IgD-negative memory B cell (primary cell): ENCODE measurements at regions not wholly inside any gene's neighbourhood (a gene's known extent, or its start where the extent isn't known, plus 50 kb on each side); places are given as distances from the start of the nearest gene placed in this dataset.

Source experiments
- H3K27ac Mint-ChIP-seq, 3 donors: one replicate each; pipeline ENCODE4 v1.8.0; 2020 to 2022; ENCODE audit warnings: mild to moderate bottlenecking in 3 of 3, mixed read lengths in 3 of 3, moderate library complexity in 1 of 3
- H3K27me3 Mint-ChIP-seq: one replicate; pipeline ENCODE4 v1.8.0; 2021; ENCODE audit warnings: mixed read lengths
- H3K36me3 Mint-ChIP-seq: one replicate; pipeline ENCODE4 v1.8.0; 2020; ENCODE audit warnings: mild to moderate bottlenecking, mixed read lengths
- H3K4me1 Mint-ChIP-seq, 3 donors: one replicate each; pipeline ENCODE4 v1.8.0; 2020 to 2022; ENCODE audit warnings: mixed read lengths in 3 of 3, mild to moderate bottlenecking in 1 of 3
- H3K4me3 Mint-ChIP-seq, 4 donors: one replicate each; pipeline ENCODE4 v1.8.0; 2020 to 2022; ENCODE audit warnings: mild to moderate bottlenecking in 4 of 4, mixed read lengths in 4 of 4, moderate library complexity in 3 of 4
- H3K9me3 Mint-ChIP-seq, 3 donors: one replicate each; pipeline ENCODE4 v1.8.0; 2020 to 2021; ENCODE audit warnings: mixed read lengths in 3 of 3, mild to moderate bottlenecking in 1 of 3

- Mint-ChIP-seq H3K4me3 (no peak overlapping the region), H3K36me3 (peaks cover 2% of the 10 kb centered on the region), H3K27me3 (no peaks in the 10 kb centered on the region), H3K27ac (no peak overlapping the region), H3K4me1 (peaks cover 8 to 14% (median 11%) of the 10 kb centered on the region in 3 donors), H3K9me3 (peaks cover 0 to 5% (median 3%) of the 10 kb centered on the region in 3 donors)
These were observed 76.5 kb upstream of the MED13L start for GRCh38 chr12:116353958-116354357.

DNA sequence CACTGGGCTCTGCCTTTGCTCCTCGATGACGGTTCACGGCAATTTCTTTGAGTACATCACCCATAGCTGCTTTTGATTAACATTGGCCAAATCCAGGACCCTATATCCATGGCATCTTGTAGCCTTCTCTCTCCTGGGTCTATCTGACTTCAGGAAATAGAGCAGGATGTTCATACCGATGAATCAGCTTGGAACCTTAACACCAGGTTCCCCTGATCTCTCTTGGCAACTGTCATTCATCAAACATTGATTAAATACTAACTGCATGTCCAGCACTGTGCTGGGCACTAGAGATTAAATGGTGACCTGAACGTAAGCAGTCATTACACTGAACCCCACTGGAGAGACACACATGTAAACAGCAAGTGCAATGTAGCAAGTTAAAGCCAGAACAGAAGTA is 77.0 kb upstream of the MED13L start:
- Mint-ChIP-seq H3K27me3 (no peaks in the 10 kb centered on the region), H3K4me3 (no peak overlapping the region), H3K36me3 (peaks cover 2% of the 10 kb centered on the region), H3K4me1 (peaks cover 11 to 14% (median 14%) of the 10 kb centered on the region in 3 donors), H3K9me3 (peaks cover 0 to 5% (median 3%) of the 10 kb centered on the region in 3 donors), H3K27ac (no peak overlapping the region)

GRCh38 chr12:116354950-116355783 is 77.7 kb upstream of the MED13L start:
- H3K36me3 Mint-ChIP-seq: peaks cover 2% of the 10 kb centered on the region

GRCh38 chr12:116358536-116358892 is 81.0 kb upstream of the MED13L start:
- Mint-ChIP-seq H3K9me3 (no peaks in the 10 kb centered on the region), H3K36me3 (no peaks in the 10 kb centered on the region), H3K27me3 (no peaks in the 10 kb centered on the region), H3K4me1 (peaks cover 15 to 23% (median 21%) of the 10 kb centered on the region in 3 donors), H3K27ac (peak overlapping the region; percentile 27 to 98 (median 57)), H3K4me3 (peak overlapping the region in 3 of 4 donors; percentile 57 to 88 (median 87))

More at GRCh38 chr12:116354950-116355783, 77.7 kb upstream of the MED13L start:
- Mint-ChIP-seq H3K4me3 (no peak overlapping the region), H3K4me1 (peaks cover 12 to 16% (median 15%) of the 10 kb centered on the region in 3 donors), H3K27ac (no peak overlapping the region), H3K27me3 (no peaks in the 10 kb centered on the region), H3K9me3 (peaks cover 0 to 5% (median 3%) of the 10 kb centered on the region in 3 donors)

- no peaks in the 10 kb centered on the region for H3K9me3 Mint-ChIP-seq
- no peaks in the 10 kb centered on the region for H3K36me3 Mint-ChIP-seq
- no peaks in the 10 kb centered on the region for H3K27me3 Mint-ChIP-seq
- peak overlapping the region; percentile 27 to 98 (median 57) for H3K27ac Mint-ChIP-seq
- peak overlapping the region; percentile 57 to 89 (median 80) for H3K4me3 Mint-ChIP-seq
- peaks cover 15 to 24% (median 21%) of the 10 kb centered on the region in 3 donors for H3K4me1 Mint-ChIP-seq
These were observed 81.6 kb upstream of the MED13L start for GRCh38 chr12:116358893-116359761.

- peak overlapping the region; percentile 1 to 84 (median 10) for H3K27ac Mint-ChIP-seq
- peaks cover 15 to 28% (median 23%) of the 10 kb centered on the region in 3 donors for H3K4me1 Mint-ChIP-seq
- H3K4me3 Mint-ChIP-seq: peak overlapping the region in 3 of 4 donors; percentile 6 to 55 (median 16)
- H3K9me3 Mint-ChIP-seq: no peaks in the 10 kb centered on the region
- peaks cover 2% of the 10 kb centered on the region for H3K36me3 Mint-ChIP-seq
- H3K27me3 Mint-ChIP-seq: no peaks in the 10 kb centered on the region
These were observed 83.3 kb upstream of the MED13L start for GRCh38 chr12:116360579-116361413.

DNA sequence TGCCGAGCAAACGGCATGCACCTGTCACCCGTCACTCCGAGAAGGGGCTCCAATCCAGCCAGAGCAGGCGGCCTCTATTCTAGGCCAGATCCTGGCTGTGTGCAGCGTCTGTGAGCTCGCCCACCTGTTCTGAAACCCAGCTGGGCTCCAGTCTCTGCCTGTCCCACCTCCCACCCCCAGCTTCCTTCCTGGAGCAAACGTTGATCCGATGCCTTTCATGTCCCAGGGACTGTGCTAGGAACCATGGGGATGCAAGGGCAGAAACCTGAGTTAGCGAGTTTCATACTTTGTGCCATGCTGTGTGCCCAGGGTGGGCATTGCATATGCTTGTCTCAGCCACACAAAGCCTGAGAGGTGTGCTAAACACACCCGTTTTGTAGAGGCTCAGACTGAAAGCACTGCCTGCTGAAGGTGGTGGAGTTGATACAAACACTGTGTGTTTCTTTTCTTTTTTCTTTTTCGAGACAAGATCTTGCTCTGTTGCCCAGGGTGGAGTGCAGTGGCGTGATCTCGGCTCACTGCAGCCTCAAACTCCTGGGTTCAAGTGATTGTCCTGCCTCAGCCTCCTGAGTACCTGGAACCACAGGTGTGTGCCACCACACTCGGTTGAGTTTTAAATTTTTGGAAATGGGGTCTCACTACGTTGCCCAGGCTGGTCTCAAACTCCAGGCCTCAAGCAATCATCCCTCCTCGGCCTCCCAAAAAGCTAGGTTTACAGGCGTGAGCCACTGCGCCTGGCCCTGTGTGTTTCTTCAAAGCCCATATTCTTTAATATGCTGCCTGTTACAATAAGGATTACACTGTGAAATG is 84.1 kb upstream of the MED13L start:
- H3K4me3 Mint-ChIP-seq: peak overlapping the region in 3 of 4 donors; percentile 16 to 54 (median 37)
- peaks cover 15 to 28% (median 23%) of the 10 kb centered on the region in 3 donors for H3K4me1 Mint-ChIP-seq
- H3K27ac Mint-ChIP-seq: peak overlapping the region in 2 of 3 donors; percentile 1 to 84
- H3K36me3 Mint-ChIP-seq: peaks cover 2% of the 10 kb centered on the region
- no peaks in the 10 kb centered on the region for H3K9me3 Mint-ChIP-seq
- no peaks in the 10 kb centered on the region for H3K27me3 Mint-ChIP-seq

DNA sequence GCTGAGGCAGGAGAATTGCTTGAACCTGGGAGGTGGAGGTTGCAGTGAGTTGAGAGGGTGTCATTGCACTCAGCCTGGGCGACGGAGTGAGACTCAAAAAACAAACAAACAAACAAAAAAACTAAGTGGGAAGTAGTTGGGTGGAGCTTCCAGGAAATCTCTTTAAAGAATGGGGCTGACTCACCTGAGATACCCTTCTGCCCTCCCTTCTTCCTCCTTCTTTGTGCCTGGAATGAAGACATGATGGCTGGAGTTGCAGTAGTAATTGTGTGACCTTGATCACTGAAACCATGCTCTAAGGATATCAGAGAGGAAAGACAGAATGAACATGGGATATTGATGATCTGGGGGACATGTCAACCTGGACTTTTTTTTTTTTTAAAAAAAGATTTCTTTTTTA is 87.6 kb upstream of the MED13L start:
- Mint-ChIP-seq H3K27ac (no peak overlapping the region), H3K4me3 (peak overlapping the region in 1 of 4 donors; percentile 38), H3K4me1 (peaks cover 0 to 15% (median 11%) of the 10 kb centered on the region in 3 donors), H3K36me3 (peaks cover 5% of the 10 kb centered on the region), H3K9me3 (no peaks in the 10 kb centered on the region), H3K27me3 (no peaks in the 10 kb centered on the region)

DNA sequence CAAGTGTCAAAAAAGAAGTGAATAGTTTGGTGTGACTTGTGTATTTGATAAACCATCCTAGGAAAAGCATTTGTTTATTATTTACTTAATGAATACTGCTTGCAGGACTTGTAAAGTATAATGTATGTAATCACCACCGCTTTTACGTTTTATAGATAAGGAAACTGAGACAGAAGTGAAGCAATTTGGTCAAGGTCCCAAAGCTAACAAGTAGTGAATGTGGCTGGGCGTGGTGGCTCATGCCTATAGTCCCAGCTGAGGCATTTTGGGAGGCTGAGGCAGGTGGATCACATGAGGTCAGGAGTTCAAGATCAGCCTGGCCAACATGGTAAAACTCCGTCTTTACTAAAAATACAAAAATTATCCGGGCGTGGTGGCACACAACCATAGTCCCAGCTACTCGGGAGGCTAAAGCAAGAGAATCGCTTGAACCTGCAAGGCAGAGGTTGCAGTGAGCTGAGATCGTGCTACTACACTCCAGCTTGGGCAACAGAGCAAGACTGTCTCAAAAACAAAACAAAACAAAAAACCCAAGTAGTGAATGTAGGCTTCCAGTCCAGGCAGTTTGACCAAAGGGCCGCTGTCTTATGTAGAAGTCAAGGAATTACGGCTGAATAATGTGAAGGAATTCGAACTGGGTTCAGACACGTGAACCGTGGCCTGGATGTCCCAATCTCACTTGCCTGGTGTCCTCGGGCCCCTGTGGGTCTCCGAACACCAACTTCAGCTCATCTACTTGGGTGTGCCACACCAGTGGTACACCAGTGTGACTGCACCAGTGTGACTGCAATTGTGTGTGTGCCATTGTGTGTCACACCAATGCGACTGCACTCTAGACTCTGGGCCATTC is 88.3 kb upstream of the MED13L start:
- Mint-ChIP-seq H3K36me3 (peaks cover 5% of the 10 kb centered on the region), H3K4me1 (peaks cover 0 to 10% (median 6%) of the 10 kb centered on the region in 3 donors), H3K4me3 (no peak overlapping the region), H3K27me3 (no peaks in the 10 kb centered on the region), H3K27ac (peak overlapping the region in 1 of 3 donors; percentile 81), H3K9me3 (no peaks in the 10 kb centered on the region)

- H3K27me3 Mint-ChIP-seq: no peaks in the 10 kb centered on the region
- H3K27ac Mint-ChIP-seq: peak overlapping the region in 1 of 3 donors; percentile 81
- peaks cover 0 to 7% (median 2%) of the 10 kb centered on the region in 3 donors for H3K4me1 Mint-ChIP-seq
- H3K36me3 Mint-ChIP-seq: peaks cover 5% of the 10 kb centered on the region
- peak overlapping the region in 1 of 4 donors; percentile 23 for H3K4me3 Mint-ChIP-seq
- H3K9me3 Mint-ChIP-seq: no peaks in the 10 kb centered on the region
These were observed 88.9 kb upstream of the MED13L start for GRCh38 chr12:116366456-116366776.

- H3K27ac Mint-ChIP-seq: peak overlapping the region in 1 of 3 donors; percentile 81
- peak overlapping the region in 2 of 4 donors; percentile 10 to 23 for H3K4me3 Mint-ChIP-seq
- no peaks in the 10 kb centered on the region for H3K9me3 Mint-ChIP-seq
These were observed 89.3 kb upstream of the MED13L start for GRCh38 chr12:116366824-116367223.

GRCh38 chr12:116368196-116369194 is 91.0 kb upstream of the MED13L start:
- Mint-ChIP-seq H3K36me3 (peaks cover 5% of the 10 kb centered on the region), H3K9me3 (no peaks in the 10 kb centered on the region), H3K4me1 (peaks cover 0 to 7% (median 2%) of the 10 kb centered on the region in 3 donors), H3K4me3 (no peak overlapping the region), H3K27me3 (no peaks in the 10 kb centered on the region), H3K27ac (no peak overlapping the region)

More at GRCh38 chr12:116366824-116367223, 89.3 kb upstream of the MED13L start:
- peaks cover 0 to 7% (median 2%) of the 10 kb centered on the region in 3 donors for H3K4me1 Mint-ChIP-seq
- H3K27me3 Mint-ChIP-seq: no peaks in the 10 kb centered on the region
- H3K36me3 Mint-ChIP-seq: peaks cover 5% of the 10 kb centered on the region
